ENCODE measurements at regions not wholly inside any gene's neighbourhood (a gene's known extent, or its start where the extent isn't known, plus 50 kb on each side); places are given as distances from the start of the nearest gene placed in this dataset.

DNA sequence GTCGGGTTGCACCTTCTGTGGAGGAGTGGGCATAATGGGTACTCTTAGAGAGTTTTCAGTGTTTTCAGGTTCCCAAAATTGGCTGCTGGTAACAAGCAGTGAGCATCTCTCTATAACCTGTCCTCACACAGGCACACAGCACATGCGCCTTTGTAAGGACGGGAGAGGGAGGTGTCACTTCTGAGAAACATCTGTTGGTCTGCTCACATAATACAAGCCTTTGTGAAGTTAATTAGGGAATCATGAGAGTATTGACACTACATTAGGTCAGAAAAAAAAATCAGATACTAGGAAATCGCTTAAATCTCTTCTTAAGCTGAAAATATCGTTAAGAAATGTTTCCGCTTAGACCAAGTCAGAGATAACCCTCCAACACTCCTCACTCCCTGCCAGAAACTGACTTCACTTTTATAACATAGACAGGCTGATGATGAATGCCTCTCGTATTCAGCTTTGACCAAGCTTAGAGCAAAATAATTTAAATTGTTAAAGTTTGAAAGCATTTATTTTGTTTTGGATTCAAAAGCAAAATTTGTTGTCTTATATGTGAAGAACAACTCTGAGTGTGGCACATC lies 769.7 kb downstream of the TNS3 start:
- intact Hi-C loops (cut with DNase I): no loop called here
- H3K27ac ChIP-seq: no peak overlapping the region

DNA sequence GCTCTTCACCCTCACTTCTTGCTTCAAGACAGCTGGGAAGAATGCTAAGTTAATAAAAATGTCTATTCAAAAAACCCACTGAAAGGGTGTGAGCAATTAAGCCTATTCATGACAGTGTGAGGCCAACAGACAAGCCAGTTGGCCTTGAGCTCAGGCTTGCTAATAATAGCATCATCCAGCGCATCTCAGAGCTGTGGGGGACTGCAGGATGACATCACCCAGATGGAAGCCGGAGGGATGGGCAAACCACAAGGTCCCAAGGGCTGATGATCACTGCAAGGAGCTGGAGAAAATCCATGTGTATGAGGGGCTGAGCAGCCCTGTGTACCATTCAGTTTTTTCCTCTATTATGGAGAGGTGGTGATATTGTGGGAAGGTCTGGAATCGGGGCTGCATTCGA lies 770.4 kb downstream of the TNS3 start:
- no peaks in the 10 kb centered on the region for H3K27me3 ChIP-seq
- no peak for TF ChIP-seq CTCF (IDR thresholded peaks at IDR 0.05)
- DNase-seq (ENCODE audit: low spot score in 2 of 2): no peak
- no peak overlapping the region for H3K27ac ChIP-seq
- H3K9me3 ChIP-seq: no peaks in the 10 kb centered on the region
- H3K4me3 ChIP-seq: no peak overlapping the region
- H3K4me1 ChIP-seq: no peaks in the 10 kb centered on the region
- intact Hi-C loops (cut with DNase I): no loop called here
- no peaks in the 10 kb centered on the region for H3K36me3 ChIP-seq

More for the DNA sequence above, 769.7 kb downstream of the TNS3 start:
- TF ChIP-seq CTCF (IDR thresholded peaks at IDR 0.05): no peak
- DNase-seq (ENCODE audit: low spot score in 2 of 2): no peak
- H3K4me1 ChIP-seq: no peaks in the 10 kb centered on the region
- no peaks in the 10 kb centered on the region for H3K36me3 ChIP-seq
- no peaks in the 10 kb centered on the region for H3K9me3 ChIP-seq
- H3K27me3 ChIP-seq: no peaks in the 10 kb centered on the region
- H3K4me3 ChIP-seq: no peak overlapping the region

DNA sequence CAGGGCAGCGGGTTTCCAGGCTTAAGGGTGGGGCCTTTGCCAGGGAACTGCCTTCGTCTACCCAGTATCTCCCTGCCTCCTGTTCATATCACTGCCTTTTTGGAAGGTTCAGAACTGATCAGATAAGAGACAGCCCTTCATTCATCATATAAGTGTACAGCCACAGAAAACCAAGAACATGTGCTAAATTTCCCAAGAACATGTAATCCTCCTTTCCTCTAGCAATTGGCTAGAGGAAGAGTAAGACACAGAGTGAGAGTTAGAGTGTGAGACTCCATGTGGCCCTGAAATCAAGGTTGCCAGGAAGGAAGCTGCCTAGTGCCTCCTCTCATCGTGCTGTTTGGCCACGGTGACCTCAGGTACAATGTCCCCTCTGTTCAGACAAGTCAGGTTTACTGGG lies 770.9 kb downstream of the TNS3 start:
- H3K4me1 ChIP-seq: no peaks in the 10 kb centered on the region
- intact Hi-C loops (cut with DNase I): no loop called here
- DNase-seq (ENCODE audit: low spot score in 2 of 2): no peak
- no peaks in the 10 kb centered on the region for H3K36me3 ChIP-seq
- no peak for TF ChIP-seq CTCF (IDR thresholded peaks at IDR 0.05)
- no peaks in the 10 kb centered on the region for H3K9me3 ChIP-seq
- no peak overlapping the region for H3K4me3 ChIP-seq
- H3K27ac ChIP-seq: no peak overlapping the region
- no peaks in the 10 kb centered on the region for H3K27me3 ChIP-seq

- H3K4me3 ChIP-seq: no peak overlapping the region
Observed at GRCh38 chr7:46809886-46810285, 772.0 kb downstream of the TNS3 start.

GRCh38 chr7:46806856-46807255 lies 775.1 kb downstream of the TNS3 start:
- Histone ChIP-seq H3K4me3 (no peak overlapping the region), H3K4me1 (no peaks in the 10 kb centered on the region), H3K27ac (no peak overlapping the region), H3K27me3 (no peaks in the 10 kb centered on the region), H3K36me3 (no peaks in the 10 kb centered on the region), H3K9me3 (no peaks in the 10 kb centered on the region)
- DNase-seq (ENCODE audit: low spot score in 2 of 2): no peak
- intact Hi-C loops (cut with DNase I): no loop called here
- TF ChIP-seq CTCF (IDR thresholded peaks at IDR 0.05): no peak

More at GRCh38 chr7:46809886-46810285, 772.0 kb downstream of the TNS3 start:
- DNase-seq (ENCODE audit: low spot score in 2 of 2): no peak
- H3K9me3 ChIP-seq: no peaks in the 10 kb centered on the region
- intact Hi-C loops (cut with DNase I): no loop called here
- no peaks in the 10 kb centered on the region for H3K4me1 ChIP-seq
- H3K27me3 ChIP-seq: no peaks in the 10 kb centered on the region
- no peak for TF ChIP-seq CTCF (IDR thresholded peaks at IDR 0.05)
- no peak overlapping the region for H3K27ac ChIP-seq
- no peaks in the 10 kb centered on the region for H3K36me3 ChIP-seq

GRCh38 chr7:46802479-46802878 lies 779.4 kb downstream of the TNS3 start:
- intact Hi-C loops (cut with DNase I): no loop called here
- TF ChIP-seq CTCF (IDR thresholded peaks at IDR 0.05): no peak
- no peaks in the 10 kb centered on the region for H3K27me3 ChIP-seq

More at GRCh38 chr7:46802479-46802878, 779.4 kb downstream of the TNS3 start:
- Histone ChIP-seq H3K9me3 (no peaks in the 10 kb centered on the region), H3K36me3 (no peaks in the 10 kb centered on the region), H3K27ac (no peak overlapping the region), H3K4me3 (no peak overlapping the region), H3K4me1 (no peaks in the 10 kb centered on the region)
- no peak for DNase-seq (ENCODE audit: low spot score in 2 of 2)

All from ascending aorta (tissue), 2 donors.